T-cell (primary cell): ENCODE measurements at regions not wholly inside any gene's neighbourhood (a gene's known extent, or its start where the extent isn't known, plus 50 kb on each side); places are given as distances from the start of the nearest gene placed in this dataset.
"Not testable (repeated sequence)": the region's sequence is repeated elsewhere in the genome, so short reads cannot be mapped to it uniquely, and the experiment has no call there.

ENCODE experiments used
- ATAC-seq, 4 experiments: fragments of 200-7000 bp in 3 of 4; fragments of 150-1000 bp in 1 of 4; cut with Tn5 transposase; replicated peaks in 1 of 4; 1 replicate in 3 of 4; 2 replicates in 1 of 4; pipeline ENCODE4 v1.10.0; 2021; ENCODE audit warnings: moderate library complexity in 3 of 4, mild to moderate bottlenecking in 2 of 4, moderate number of reproducible peaks in 1 of 4
- CTCF ChIA-PET, 2 donors: fragments of 300-600 bp; sonication (Branson Sonifier 250); formaldehyde crosslinking; loops; one replicate each; lab custom pipeline; 2022; ENCODE audit warnings: antibody characterized with exemption in 2 of 2; lab: Charles Lee
- POLR2A ChIA-PET, 2 donors: fragments of 300-600 bp; sonication (Branson Sonifier 250); formaldehyde crosslinking; loops; one replicate each; lab custom pipeline; 2022; ENCODE audit warnings: antibody characterized with exemption in 2 of 2; lab: Charles Lee
- DNase-seq, 35 experiments: peaks; one replicate each; pipeline versions ENCODE4 v3.0.0 to v3.0.0-alpha.2; 2013 to 2023
- H3K27ac ChIP-seq: one replicate; pipeline ENCODE4 v1.5.1; 2013; ENCODE audit warnings: low read length
- H3K27me3 ChIP-seq, 2 experiments: replicated peaks in 1 of 2; 1 replicate in 1 of 2; 2 replicates in 1 of 2; pipeline versions ENCODE4 v1.6.1 to v1.7.0; 2013; ENCODE audit warnings: low read length in 1 of 2, mixed read lengths in 1 of 2; ENCODE audit not compliant: control insufficient read depth in 2 of 2, insufficient read depth in 2 of 2; ENCODE audit errors: extremely low read depth in 1 of 2
- H3K36me3 ChIP-seq, 2 donors: 1 replicate in 1 of 2; 2 replicates in 1 of 2; pipeline versions ENCODE4 v1.6.1 to v1.7.0; 2013; ENCODE audit warnings: low read length in 1 of 2; ENCODE audit not compliant: control insufficient read depth in 2 of 2, insufficient read depth in 1 of 2; ENCODE audit errors: extremely low read depth in 1 of 2
- H3K4me1 ChIP-seq, 2 experiments: 1 replicate in 1 of 2; 2 replicates in 1 of 2; pipeline versions ENCODE4 v1.6.1 to v1.7.0; 2013; ENCODE audit warnings: low read length in 2 of 2, mixed read lengths in 1 of 2; ENCODE audit not compliant: insufficient read depth in 2 of 2, control insufficient read depth in 1 of 2; ENCODE audit errors: extremely low read depth in 1 of 2
- H3K4me3 ChIP-seq, 2 donors: 1 replicate in 1 of 2; 2 replicates in 1 of 2; pipeline versions ENCODE4 v1.5.1 to v1.7.0; 2013; ENCODE audit warnings: mild to moderate bottlenecking in 2 of 2, low read length in 1 of 2, moderate library complexity in 1 of 2; ENCODE audit not compliant: control insufficient read depth in 1 of 2; ENCODE audit errors: extremely low read depth in 1 of 2
- H3K9me3 ChIP-seq: 2 replicates; pipeline ENCODE4 v1.7.0; 2013
- H3K27ac Mint-ChIP-seq, 2 donors: one replicate each; pipeline ENCODE4 v1.8.0; 2020 to 2021; ENCODE audit warnings: mild to moderate bottlenecking in 2 of 2, mixed read lengths in 2 of 2
- H3K27me3 Mint-ChIP-seq, 2 donors: one replicate each; pipeline ENCODE4 v1.8.0; 2021 to 2022; ENCODE audit warnings: mixed read lengths in 2 of 2
- H3K36me3 Mint-ChIP-seq: one replicate; pipeline ENCODE4 v1.8.0; 2021; ENCODE audit warnings: mixed read lengths
- H3K4me1 Mint-ChIP-seq, 3 donors: one replicate each; pipeline ENCODE4 v1.8.0; 2020 to 2022; ENCODE audit warnings: mixed read lengths in 3 of 3, mild to moderate bottlenecking in 1 of 3
- H3K4me3 Mint-ChIP-seq, 3 donors: one replicate each; pipeline ENCODE4 v1.8.0; 2020 to 2022; ENCODE audit warnings: mild to moderate bottlenecking in 3 of 3, mixed read lengths in 3 of 3, moderate library complexity in 3 of 3
- H3K9me3 Mint-ChIP-seq, 3 donors: one replicate each; pipeline ENCODE4 v1.8.0; 2020 to 2022; ENCODE audit warnings: mixed read lengths in 3 of 3
- WGBS: methylation state at CpG from one replicate; pipeline ENCODE4 v1.1.5; 2013; ENCODE audit warnings: missing lambda C conversion rate; ENCODE audit not compliant: insufficient coverage; 5-methylcytosine and 5-hydroxymethylcytosine counted together

- H3K4me3 Mint-ChIP-seq, CTCF ChIA-PET, H3K4me3 ChIP-seq, H3K27ac Mint-ChIP-seq, H3K27me3 Mint-ChIP-seq, H3K9me3 ChIP-seq, ATAC-seq, H3K4me1 Mint-ChIP-seq, H3K4me1 ChIP-seq, H3K27me3 ChIP-seq, H3K36me3 ChIP-seq, DNase-seq, H3K27ac ChIP-seq, H3K36me3 Mint-ChIP-seq, POLR2A ChIA-PET, H3K9me3 Mint-ChIP-seq: not testable (repeated sequence)
- 44% methylated on average over 4 of the region's 5 CpGs for WGBS
These were observed 460.3 kb downstream of the GJA1 start for GRCh38 chr6:121895731-121896130.

GRCh38 chr6:121896363-121896762 lies 460.9 kb downstream of the GJA1 start:
- Histone ChIP-seq H3K4me3 (no peak overlapping the region), H3K36me3 (no peaks in the 10 kb centered on the region), H3K27ac (no peak overlapping the region), H3K4me1 (no peaks in the 10 kb centered on the region), H3K27me3 (no peaks in the 10 kb centered on the region), H3K9me3 (no peaks in the 10 kb centered on the region)
- no peak overlapping the region for H3K4me3 Mint-ChIP-seq
- H3K27me3 Mint-ChIP-seq = no peaks in the 10 kb centered on the region
- no CpG with 5 or more reads among the region's 1 CpG for WGBS
- H3K36me3 Mint-ChIP-seq = no peaks in the 10 kb centered on the region
- DNase-seq (no peak), ATAC-seq (no peak)
- no peak overlapping the region for H3K27ac Mint-ChIP-seq
- POLR2A ChIA-PET = no interaction called here
- H3K9me3 Mint-ChIP-seq = no peaks in the 10 kb centered on the region
- CTCF ChIA-PET = interaction anchor here in 1 of 2 donors (0.5 kb wide), 1 partner anchor 100 kb away, joined by 3 read pairs; no protein-coding TSS in a partner anchor
- no peaks in the 10 kb centered on the region for H3K4me1 Mint-ChIP-seq

DNA sequence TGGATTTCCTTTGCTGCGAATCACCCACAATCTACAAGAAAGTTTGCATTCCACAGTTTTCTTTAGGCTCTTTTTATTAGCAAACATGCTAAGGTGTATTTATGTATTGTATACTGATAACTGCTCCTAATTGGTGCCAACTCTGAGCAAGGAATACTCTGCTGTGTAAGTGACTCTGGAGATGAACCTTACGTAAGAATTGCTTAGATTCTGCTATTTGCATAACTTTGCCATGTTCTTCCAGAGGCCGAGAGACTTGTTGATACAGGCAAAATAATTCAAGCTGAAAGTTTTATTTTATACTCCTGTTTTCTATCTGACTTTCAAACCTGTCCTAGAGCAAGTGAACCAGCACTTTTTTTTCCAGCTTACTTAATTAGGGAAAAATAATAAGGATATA lies 461.3 kb downstream of the GJA1 start:
- Mint-ChIP-seq H3K27ac (no peak overlapping the region), H3K27me3 (no peaks in the 10 kb centered on the region), H3K36me3 (no peaks in the 10 kb centered on the region), H3K9me3 (no peaks in the 10 kb centered on the region), H3K4me1 (no peaks in the 10 kb centered on the region), H3K4me3 (no peak overlapping the region)
- Histone ChIP-seq H3K27ac (no peak overlapping the region), H3K4me1 (no peaks in the 10 kb centered on the region), H3K4me3 (no peak overlapping the region), H3K27me3 (no peaks in the 10 kb centered on the region), H3K36me3 (no peaks in the 10 kb centered on the region), H3K9me3 (no peaks in the 10 kb centered on the region)
- no CpG with 5 or more reads among the region's 3 CpGs for WGBS
- DNase-seq (no peak), ATAC-seq (no peak)
- POLR2A ChIA-PET = no interaction called here
- CTCF ChIA-PET = interaction anchor here in 1 of 2 donors (0.5 kb wide), 1 partner anchor 99 kb away, joined by 3 read pairs; no protein-coding TSS in a partner anchor

GRCh38 chr6:121897337-121897760 lies 461.9 kb downstream of the GJA1 start:
- ATAC-seq = no peak

DNA sequence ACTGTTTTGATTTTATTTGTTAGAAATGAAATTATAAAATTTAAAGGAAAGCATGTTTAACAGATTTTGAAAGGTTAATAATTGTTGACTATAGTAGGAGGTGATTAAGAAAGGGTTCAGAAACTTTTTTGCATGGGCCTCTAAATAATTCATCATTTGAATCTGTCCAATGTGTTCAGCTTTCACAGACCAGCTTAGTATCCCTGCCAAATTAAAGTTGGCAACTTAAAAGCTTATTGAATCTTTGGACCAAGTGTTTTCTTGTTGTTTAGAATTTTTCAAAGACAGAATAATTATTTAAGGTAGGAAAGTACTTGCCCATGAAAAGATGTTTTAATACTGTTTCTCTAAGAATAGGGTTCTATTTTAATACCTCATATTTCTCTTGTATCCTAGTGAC lies 466.0 kb downstream of the GJA1 start:
- POLR2A ChIA-PET = interaction anchor here (0.6 to 0.7 kb wide), 2 partner anchors 91 to 183 kb away, joined by 3 read pairs; no protein-coding TSS in a partner anchor
- Histone ChIP-seq H3K4me3 (no peak overlapping the region), H3K27ac (no peak overlapping the region), H3K36me3 (no peaks in the 10 kb centered on the region), H3K4me1 (no peaks in the 10 kb centered on the region), H3K27me3 (no peaks in the 10 kb centered on the region), H3K9me3 (no peaks in the 10 kb centered on the region)
- ATAC-seq (no peak), DNase-seq (no peak)
- Mint-ChIP-seq H3K4me3 (no peak overlapping the region), H3K27ac (no peak overlapping the region), H3K27me3 (no peaks in the 10 kb centered on the region), H3K4me1 (no peaks in the 10 kb centered on the region), H3K36me3 (no peaks in the 10 kb centered on the region), H3K9me3 (no peaks in the 10 kb centered on the region)
- CTCF ChIA-PET = no interaction called here

More at GRCh38 chr6:121897337-121897760, 461.9 kb downstream of the GJA1 start:
- Mint-ChIP-seq H3K27me3 (no peaks in the 10 kb centered on the region), H3K9me3 (no peaks in the 10 kb centered on the region), H3K36me3 (no peaks in the 10 kb centered on the region), H3K27ac (no peak overlapping the region), H3K4me1 (no peaks in the 10 kb centered on the region), H3K4me3 (no peak overlapping the region)
- H3K27me3 ChIP-seq = no peaks in the 10 kb centered on the region
- H3K27ac ChIP-seq = no peak overlapping the region
- ChIA-PET CTCF (no interaction called here), POLR2A (no interaction called here)
- WGBS = no CpG with 5 or more reads among the region's 1 CpG
- no peaks in the 10 kb centered on the region for H3K9me3 ChIP-seq
- H3K4me3 ChIP-seq = no peak overlapping the region
- no peak for DNase-seq
- H3K36me3 ChIP-seq = no peaks in the 10 kb centered on the region
- no peaks in the 10 kb centered on the region for H3K4me1 ChIP-seq

DNA sequence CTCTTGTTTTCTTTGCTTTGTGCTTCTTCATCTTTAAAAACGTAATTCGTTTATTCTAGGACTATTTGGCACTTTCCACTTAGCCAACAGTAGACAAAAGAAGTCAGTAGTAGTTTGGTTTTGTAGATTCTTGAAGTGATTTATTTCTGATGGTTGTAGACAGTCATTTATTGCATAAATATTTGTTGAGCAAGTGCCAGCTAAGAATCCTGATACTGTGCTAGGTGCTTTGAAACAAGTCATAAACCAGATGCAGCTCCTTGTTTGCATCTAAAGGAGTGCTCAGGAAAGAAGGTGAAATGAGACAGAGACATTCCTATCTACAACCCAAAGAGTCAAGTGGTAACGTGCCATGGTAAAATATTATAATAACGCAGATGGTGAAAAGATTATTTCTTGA lies 469.1 kb downstream of the GJA1 start:
- POLR2A ChIA-PET = no interaction called here
- no peak for DNase-seq
- CTCF ChIA-PET = no interaction called here

GRCh38 chr6:121912905-121913304 lies 477.5 kb downstream of the GJA1 start:
- WGBS = no CpG with 5 or more reads among the region's 1 CpG
- peaks cover 0 to 5% of the 10 kb centered on the region in 2 donors for H3K27me3 Mint-ChIP-seq
- no peak overlapping the region for H3K4me3 Mint-ChIP-seq
- no peaks in the 10 kb centered on the region for H3K27me3 ChIP-seq
- H3K27ac Mint-ChIP-seq = no peak overlapping the region
- H3K9me3 ChIP-seq = no peaks in the 10 kb centered on the region
- ChIA-PET POLR2A (no interaction called here), CTCF (no interaction called here)
- no peak overlapping the region for H3K4me3 ChIP-seq
- no peaks in the 10 kb centered on the region for H3K4me1 Mint-ChIP-seq
- no peaks in the 10 kb centered on the region for H3K36me3 ChIP-seq
- DNase-seq = no peak
- H3K36me3 Mint-ChIP-seq = no peaks in the 10 kb centered on the region
- H3K9me3 Mint-ChIP-seq = peaks cover 0 to 24% (median 18%) of the 10 kb centered on the region in 3 donors
- no peak for ATAC-seq
- no peaks in the 10 kb centered on the region for H3K4me1 ChIP-seq
- H3K27ac ChIP-seq = no peak overlapping the region

More for the DNA sequence above, 469.1 kb downstream of the GJA1 start:
- Histone ChIP-seq H3K27ac (no peak overlapping the region), H3K27me3 (no peaks in the 10 kb centered on the region), H3K4me3 (no peak overlapping the region), H3K4me1 (no peaks in the 10 kb centered on the region), H3K36me3 (no peaks in the 10 kb centered on the region), H3K9me3 (no peaks in the 10 kb centered on the region)
- Mint-ChIP-seq H3K4me3 (no peak overlapping the region), H3K36me3 (no peaks in the 10 kb centered on the region), H3K4me1 (no peaks in the 10 kb centered on the region), H3K27me3 (no peaks in the 10 kb centered on the region), H3K9me3 (peaks cover 0 to 14% (median 7%) of the 10 kb centered on the region in 3 donors), H3K27ac (no peak overlapping the region)
- 83% methylated on average over 1 of the region's 4 CpGs for WGBS
- no peak for ATAC-seq
